ENCODE measurements at regions not wholly inside any gene's neighbourhood (a gene's known extent, or its start where the extent isn't known, plus 50 kb on each side); places are given as distances from the start of the nearest gene placed in this dataset.

GRCh38 chr9:11551106-11551505 is 938.3 kb upstream of the PTPRD start:
- no peak for TF ChIP-seq CTCF (IDR thresholded peaks at IDR 0.05; ENCODE audit: low read depth, low read length, missing control alignments)
- H3K4me3 ChIP-seq (replicated peaks; ENCODE audit: low read depth, low read length) = no peak overlapping the region
- DNase-seq (ENCODE audit: extremely low read depth, low read depth) = no peak

- no peak for TF ChIP-seq CTCF (IDR thresholded peaks at IDR 0.05; ENCODE audit: low read depth, low read length, missing control alignments)
- no peak for DNase-seq (ENCODE audit: extremely low read depth, low read depth)
- H3K4me3 ChIP-seq (replicated peaks; ENCODE audit: low read depth, low read length) = no peak overlapping the region
These were observed 945.2 kb upstream of the PTPRD start for GRCh38 chr9:11558043-11558442.

- H3K4me3 ChIP-seq (replicated peaks; ENCODE audit: low read depth, low read length) = no peak overlapping the region
These were observed 946.4 kb upstream of the PTPRD start for GRCh38 chr9:11559001-11559776.

GRCh38 chr9:11577522-11577921 is 964.7 kb upstream of the PTPRD start:
- no peak for DNase-seq (ENCODE audit: extremely low read depth, low read depth)
- no peak overlapping the region for H3K4me3 ChIP-seq (replicated peaks; ENCODE audit: low read depth, low read length)
- no peak for TF ChIP-seq CTCF (IDR thresholded peaks at IDR 0.05; ENCODE audit: low read depth, low read length, missing control alignments)

More at GRCh38 chr9:11559001-11559776, 946.4 kb upstream of the PTPRD start:
- TF ChIP-seq CTCF (IDR thresholded peaks at IDR 0.05; ENCODE audit: low read depth, low read length, missing control alignments) = no peak
- no peak for DNase-seq (ENCODE audit: extremely low read depth, low read depth)

GRCh38 chr9:11595756-11596155 is 983.0 kb upstream of the PTPRD start:
- H3K4me3 ChIP-seq (replicated peaks; ENCODE audit: low read depth, low read length) = no peak overlapping the region
- TF ChIP-seq CTCF (IDR thresholded peaks at IDR 0.05; ENCODE audit: low read depth, low read length, missing control alignments) = no peak

GRCh38 chr9:11618241-11618805 is 1005.5 kb upstream of the PTPRD start:
- no peak for TF ChIP-seq CTCF (IDR thresholded peaks at IDR 0.05; ENCODE audit: low read depth, low read length, missing control alignments)
- no peak for DNase-seq (ENCODE audit: extremely low read depth, low read depth)

More at GRCh38 chr9:11595756-11596155, 983.0 kb upstream of the PTPRD start:
- DNase-seq (ENCODE audit: extremely low read depth, low read depth) = no peak

More at GRCh38 chr9:11618241-11618805, 1005.5 kb upstream of the PTPRD start:
- H3K4me3 ChIP-seq (replicated peaks; ENCODE audit: low read depth, low read length) = no peak overlapping the region

Measured in HFF-Myc (cell line).